ENCODE measurements at regions not wholly inside any gene's neighbourhood (a gene's known extent, or its start where the extent isn't known, plus 50 kb on each side); places are given as distances from the start of the nearest gene placed in this dataset.

DNA sequence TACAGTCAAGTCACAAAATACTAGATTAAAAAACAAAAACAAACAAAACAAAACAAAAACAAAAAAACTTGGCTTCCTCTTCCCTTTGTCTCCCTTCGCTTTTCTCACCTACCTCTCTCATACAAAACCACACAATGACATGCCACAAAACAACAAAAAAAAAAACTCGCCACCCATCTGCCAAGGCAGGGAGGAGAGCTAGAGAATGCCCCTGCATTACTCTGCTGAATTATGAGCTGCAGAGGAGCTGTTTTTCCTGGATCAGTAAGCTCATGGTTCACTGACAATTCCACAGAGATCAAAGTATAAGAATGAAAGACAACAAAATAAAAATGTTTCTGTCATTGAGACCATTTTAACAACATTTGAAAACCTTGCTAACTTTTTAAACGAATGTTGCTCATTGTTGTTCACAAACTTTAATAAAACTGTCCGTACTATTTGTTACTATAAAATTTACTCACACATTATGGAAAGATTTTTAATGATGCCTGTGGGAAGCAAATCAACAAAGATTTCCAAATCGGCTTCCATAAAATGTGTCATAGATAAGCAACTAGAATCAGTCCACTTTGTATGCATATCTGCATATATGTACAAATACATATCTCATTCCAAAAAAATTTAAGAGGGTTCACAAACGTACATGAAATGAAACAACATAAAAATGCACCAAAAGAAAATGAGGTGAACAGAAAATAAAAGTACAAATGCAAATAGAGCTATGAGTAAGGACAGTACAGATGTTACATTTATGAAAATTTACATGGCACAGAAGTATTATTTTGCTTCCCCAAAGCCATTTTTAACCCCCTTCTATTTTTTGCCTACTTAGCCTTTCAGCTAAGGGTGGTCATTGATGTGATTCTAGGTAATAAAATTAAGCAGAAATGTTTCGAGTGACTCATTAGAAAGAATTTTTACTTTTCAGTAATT lies 252.4 kb upstream of the FAT4 start:
- no peak for ATAC-seq
- TF ChIP-seq ESRRG (CRISPR knock-in tag; IDR thresholded peaks at IDR 0.05) (no peak), GLIS3 (CRISPR knock-in tag; IDR thresholded peaks at IDR 0.05) (no peak), TOX (CRISPR knock-in tag; IDR thresholded peaks at IDR 0.05; ENCODE audit: borderline replicate concordance) (no peak), RARB (CRISPR knock-in tag; IDR thresholded peaks at IDR 0.05) (no peak), ARNTL (CRISPR knock-in tag; IDR thresholded peaks at IDR 0.05; ENCODE audit: borderline replicate concordance, low read depth) (no peak), ZC3H10 (CRISPR knock-in tag; IDR thresholded peaks at IDR 0.05) (no peak), TCF4 (CRISPR knock-in tag; IDR thresholded peaks at IDR 0.05; ENCODE audit: borderline replicate concordance) (no peak), CSDC2 (CRISPR knock-in tag; IDR thresholded peaks at IDR 0.05) (no peak), BACH2 (CRISPR knock-in tag; IDR thresholded peaks at IDR 0.05; ENCODE audit: borderline replicate concordance) (no peak)
- TF ChIP-seq, protein P1, sequence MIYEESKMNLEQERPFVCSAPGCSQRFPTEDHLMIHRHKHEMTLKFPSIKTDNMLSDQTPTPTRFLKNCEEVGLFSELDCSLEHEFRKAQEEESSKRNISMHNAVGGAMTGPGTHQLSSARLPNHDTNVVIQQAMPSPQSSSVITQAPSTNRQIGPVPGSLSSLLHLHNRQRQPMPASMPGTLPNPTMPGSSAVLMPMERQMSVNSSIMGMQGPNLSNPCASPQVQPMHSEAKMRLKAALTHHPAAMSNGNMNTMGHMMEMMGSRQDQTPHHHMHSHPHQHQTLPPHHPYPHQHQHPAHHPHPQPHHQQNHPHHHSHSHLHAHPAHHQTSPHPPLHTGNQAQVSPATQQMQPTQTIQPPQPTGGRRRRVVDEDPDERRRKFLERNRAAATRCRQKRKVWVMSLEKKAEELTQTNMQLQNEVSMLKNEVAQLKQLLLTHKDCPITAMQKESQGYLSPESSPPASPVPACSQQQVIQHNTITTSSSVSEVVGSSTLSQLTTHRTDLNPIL (CRISPR knock-in tag; IDR thresholded peaks at IDR 0.05; ENCODE audit: low read depth), result no peak
- TF ChIP-seq, protein P2, sequence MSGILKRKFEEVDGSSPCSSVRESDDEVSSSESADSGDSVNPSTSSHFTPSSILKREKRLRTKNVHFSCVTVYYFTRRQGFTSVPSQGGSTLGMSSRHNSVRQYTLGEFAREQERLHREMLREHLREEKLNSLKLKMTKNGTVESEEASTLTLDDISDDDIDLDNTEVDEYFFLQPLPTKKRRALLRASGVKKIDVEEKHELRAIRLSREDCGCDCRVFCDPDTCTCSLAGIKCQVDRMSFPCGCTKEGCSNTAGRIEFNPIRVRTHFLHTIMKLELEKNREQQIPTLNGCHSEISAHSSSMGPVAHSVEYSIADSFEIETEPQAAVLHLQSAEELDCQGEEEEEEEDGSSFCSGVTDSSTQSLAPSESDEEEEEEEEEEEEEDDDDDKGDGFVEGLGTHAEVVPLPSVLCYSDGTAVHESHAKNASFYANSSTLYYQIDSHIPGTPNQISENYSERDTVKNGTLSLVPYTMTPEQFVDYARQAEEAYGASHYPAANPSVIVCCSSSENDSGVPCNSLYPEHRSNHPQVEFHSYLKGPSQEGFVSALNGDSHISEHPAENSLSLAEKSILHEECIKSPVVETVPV (CRISPR knock-in tag; IDR thresholded peaks at IDR 0.05), result no peak

DNA sequence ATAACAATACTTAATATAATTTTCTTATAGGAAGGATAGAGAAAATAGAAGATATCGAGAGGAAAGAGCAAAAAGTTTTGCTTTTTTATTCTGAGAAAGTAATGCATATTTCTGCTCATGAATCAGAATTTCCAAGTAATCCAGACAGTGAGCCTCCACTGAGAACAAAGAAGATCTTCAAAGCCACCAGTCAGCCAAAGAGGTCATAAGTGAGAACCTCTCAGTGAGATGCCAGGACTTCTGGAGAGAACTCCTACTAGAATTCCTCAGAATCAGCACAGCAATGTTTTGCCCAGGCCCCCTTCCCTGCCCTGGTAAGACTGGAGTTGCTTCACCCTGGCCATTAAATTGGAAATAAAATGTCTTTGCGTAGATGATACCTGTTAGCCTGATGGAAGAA lies 254.4 kb upstream of the FAT4 start:
- TF ChIP-seq ZC3H10 (CRISPR knock-in tag; IDR thresholded peaks at IDR 0.05) (no peak), TCF4 (CRISPR knock-in tag; IDR thresholded peaks at IDR 0.05; ENCODE audit: borderline replicate concordance) (no peak), ESRRG (CRISPR knock-in tag; IDR thresholded peaks at IDR 0.05) (no peak), CSDC2 (CRISPR knock-in tag; IDR thresholded peaks at IDR 0.05) (no peak), TOX (CRISPR knock-in tag; IDR thresholded peaks at IDR 0.05; ENCODE audit: borderline replicate concordance) (no peak), ZNF8 (CRISPR knock-in tag; IDR thresholded peaks at IDR 0.05) (no peak)
- TF ChIP-seq, protein P2 (CRISPR knock-in tag; IDR thresholded peaks at IDR 0.05), result no peak
- no peak for ATAC-seq

DNA sequence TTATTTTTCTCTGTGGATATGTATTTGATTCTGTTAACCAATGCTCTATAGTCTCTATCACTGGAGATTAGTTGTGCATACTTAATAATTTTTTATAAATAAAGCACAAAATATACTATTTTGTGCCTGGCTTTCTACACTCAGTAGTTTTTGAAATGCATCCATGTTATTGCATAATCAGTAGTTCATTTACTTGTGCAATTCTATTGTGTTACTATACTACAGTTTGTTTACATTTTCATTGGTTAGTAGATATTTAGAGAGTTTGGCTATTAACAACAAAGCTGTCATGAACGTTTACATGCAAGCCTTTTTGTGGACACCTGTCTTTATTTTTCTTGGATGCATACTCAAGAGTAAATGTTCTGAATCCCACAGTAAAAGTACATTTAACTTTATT lies 265.0 kb upstream of the FAT4 start:
- no peak for ATAC-seq
- TF ChIP-seq, protein P3, sequence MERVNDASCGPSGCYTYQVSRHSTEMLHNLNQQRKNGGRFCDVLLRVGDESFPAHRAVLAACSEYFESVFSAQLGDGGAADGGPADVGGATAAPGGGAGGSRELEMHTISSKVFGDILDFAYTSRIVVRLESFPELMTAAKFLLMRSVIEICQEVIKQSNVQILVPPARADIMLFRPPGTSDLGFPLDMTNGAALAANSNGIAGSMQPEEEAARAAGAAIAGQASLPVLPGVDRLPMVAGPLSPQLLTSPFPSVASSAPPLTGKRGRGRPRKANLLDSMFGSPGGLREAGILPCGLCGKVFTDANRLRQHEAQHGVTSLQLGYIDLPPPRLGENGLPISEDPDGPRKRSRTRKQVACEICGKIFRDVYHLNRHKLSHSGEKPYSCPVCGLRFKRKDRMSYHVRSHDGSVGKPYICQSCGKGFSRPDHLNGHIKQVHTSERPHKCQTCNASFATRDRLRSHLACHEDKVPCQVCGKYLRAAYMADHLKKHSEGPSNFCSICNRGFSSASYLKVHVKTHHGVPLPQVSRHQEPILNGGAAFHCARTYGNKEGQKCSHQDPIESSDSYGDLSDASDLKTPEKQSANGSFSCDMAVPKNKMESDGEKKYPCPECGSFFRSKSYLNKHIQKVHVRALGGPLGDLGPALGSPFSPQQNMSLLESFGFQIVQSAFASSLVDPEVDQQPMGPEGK (CRISPR knock-in tag; IDR thresholded peaks at IDR 0.05; ENCODE audit: borderline replicate concordance), result no peak
- TF ChIP-seq OSR1 (CRISPR knock-in tag; IDR thresholded peaks at IDR 0.05), result no peak

DNA sequence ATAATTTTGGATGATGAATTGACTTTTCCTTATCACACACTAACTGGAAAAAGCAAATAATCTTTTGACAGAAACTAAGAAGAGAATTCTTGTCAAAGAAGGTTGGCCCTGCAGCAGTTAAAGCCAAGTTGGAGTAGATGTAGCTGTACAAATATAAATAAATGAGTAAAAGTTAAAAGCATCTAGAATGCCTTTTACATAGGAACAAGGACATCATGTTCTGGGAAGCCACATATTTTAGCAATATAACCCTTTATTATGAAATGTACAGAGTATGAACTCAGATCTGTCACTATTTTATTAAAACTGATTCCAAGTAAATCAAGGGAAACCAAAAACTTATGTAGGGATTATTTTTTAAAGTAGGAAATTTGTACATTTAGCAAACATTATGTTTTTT lies 269.4 kb upstream of the FAT4 start:
- TF ChIP-seq ZFP30 (CRISPR knock-in tag; IDR thresholded peaks at IDR 0.05) (no peak), SNAI2 (CRISPR knock-in tag; IDR thresholded peaks at IDR 0.05) (no peak), TCF4 (CRISPR knock-in tag; IDR thresholded peaks at IDR 0.05; ENCODE audit: borderline replicate concordance) (no peak), TOX (CRISPR knock-in tag; IDR thresholded peaks at IDR 0.05; ENCODE audit: borderline replicate concordance) (no peak), OSR1 (CRISPR knock-in tag; IDR thresholded peaks at IDR 0.05) (no peak), RARB (CRISPR knock-in tag; IDR thresholded peaks at IDR 0.05) (no peak)
- TF ChIP-seq, protein P4, sequence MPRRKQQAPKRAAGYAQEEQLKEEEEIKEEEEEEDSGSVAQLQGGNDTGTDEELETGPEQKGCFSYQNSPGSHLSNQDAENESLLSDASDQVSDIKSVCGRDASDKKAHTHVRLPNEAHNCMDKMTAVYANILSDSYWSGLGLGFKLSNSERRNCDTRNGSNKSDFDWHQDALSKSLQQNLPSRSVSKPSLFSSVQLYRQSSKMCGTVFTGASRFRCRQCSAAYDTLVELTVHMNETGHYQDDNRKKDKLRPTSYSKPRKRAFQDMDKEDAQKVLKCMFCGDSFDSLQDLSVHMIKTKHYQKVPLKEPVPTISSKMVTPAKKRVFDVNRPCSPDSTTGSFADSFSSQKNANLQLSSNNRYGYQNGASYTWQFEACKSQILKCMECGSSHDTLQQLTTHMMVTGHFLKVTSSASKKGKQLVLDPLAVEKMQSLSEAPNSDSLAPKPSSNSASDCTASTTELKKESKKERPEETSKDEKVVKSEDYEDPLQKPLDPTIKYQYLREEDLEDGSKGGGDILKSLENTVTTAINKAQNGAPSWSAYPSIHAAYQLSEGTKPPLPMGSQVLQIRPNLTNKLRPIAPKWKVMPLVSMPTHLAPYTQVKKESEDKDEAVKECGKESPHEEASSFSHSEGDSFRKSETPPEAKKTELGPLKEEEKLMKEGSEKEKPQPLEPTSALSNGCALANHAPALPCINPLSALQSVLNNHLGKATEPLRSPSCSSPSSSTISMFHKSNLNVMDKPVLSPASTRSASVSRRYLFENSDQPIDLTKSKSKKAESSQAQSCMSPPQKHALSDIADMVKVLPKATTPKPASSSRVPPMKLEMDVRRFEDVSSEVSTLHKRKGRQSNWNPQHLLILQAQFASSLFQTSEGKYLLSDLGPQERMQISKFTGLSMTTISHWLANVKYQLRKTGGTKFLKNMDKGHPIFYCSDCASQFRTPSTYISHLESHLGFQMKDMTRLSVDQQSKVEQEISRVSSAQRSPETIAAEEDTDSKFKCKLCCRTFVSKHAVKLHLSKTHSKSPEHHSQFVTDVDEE (CRISPR knock-in tag; IDR thresholded peaks at IDR 0.05), result no peak
- ATAC-seq, result no peak
